Ovary (tissue), 7 donors: ENCODE measurements at regions not wholly inside any gene's neighbourhood (a gene's known extent, or its start where the extent isn't known, plus 50 kb on each side); places are given as distances from the start of the nearest gene placed in this dataset.

Experiments
- DNase-seq, 5 donors: peaks; one replicate each; pipeline ENCODE4 v3.0.0-alpha.2; 2019 to 2020
- H3K27ac ChIP-seq, 2 donors: fragments of 200-600 bp; one replicate each; pipeline versions ENCODE4 v1.5.1 to v1.8.0; 2019 to 2022
- H3K27me3 ChIP-seq: fragments of 200-600 bp; one replicate; pipeline ENCODE4 v1.8.0; 2022
- H3K36me3 ChIP-seq: fragments of 200-600 bp; sonication (generic); one replicate; pipeline ENCODE4 v1.5.1; 2019
- H3K4me1 ChIP-seq: one replicate; pipeline ENCODE4 v1.8.1; 2013; ENCODE audit warnings: mild to moderate bottlenecking, moderate library complexity; ENCODE audit not compliant: insufficient read depth
- H3K4me3 ChIP-seq: fragments of 200-600 bp; sonication (generic); one replicate; pipeline ENCODE4 v1.5.1; 2017
- H3K9me3 ChIP-seq, 2 donors: fragments of 200-600 bp in 1 of 2; sonication (generic) in 1 of 2; one replicate each; pipeline versions ENCODE4 v1.5.1 to v1.8.1; 2013 to 2019; ENCODE audit warnings: mild to moderate bottlenecking in 1 of 2, moderate library complexity in 1 of 2
- CTCF ChIP-seq, 3 donors: fragments of 450-650 bp in 2 of 3; fragments of 200-600 bp in 1 of 3; IDR thresholded peaks; one replicate each; pipeline versions ENCODE4 v1.5.1 to v1.8.0; 2016 to 2022; ENCODE audit warnings: antibody characterized with exemption in 3 of 3, mild to moderate bottlenecking in 1 of 3
- EP300 ChIP-seq: sonication (generic); formaldehyde crosslinking; IDR thresholded peaks from one replicate; pipeline ENCODE4 v1.6.1; 2017; ENCODE audit warnings: antibody characterized with exemption
- POLR2A ChIP-seq: fragments of 450-650 bp; IDR thresholded peaks from one replicate; pipeline ENCODE4 v1.6.1; 2017; ENCODE audit warnings: antibody characterized with exemption, mild to moderate bottlenecking, moderate library complexity
- WGBS, 3 donors: extraction: QIAGEN DNeasy Blood & Tissue Kit in 1 of 3; methylation state at CpG; one replicate each; pipeline versions ENCODE4 v1.1.5 to v1.1.7; 2013 to 2017; 5-methylcytosine and 5-hydroxymethylcytosine counted together
- intact Hi-C, 4 donors: fragments of 100-400 bp; cut with DNase I; formaldehyde crosslinking; loops; one replicate each; pipeline versions ENCODE4 v1.11.0 to v1.15.1; 2022 to 2023
- donor health status: DM: no; HTN: no; CAD: no; lungs with moderate emphysema.
- donor health status: DM: no; HTN: no; CAD: no.
- donor health status: Bipolar disorder and iron deficiency.
- donor health status: DM: no; HTN: no; CAD: no.
- donor health status: DM: yes; HTN: yes; CAD: no.

- Histone ChIP-seq H3K27me3 (no peaks in the 10 kb centered on the region), H3K9me3 (no peaks in the 10 kb centered on the region), H3K27ac (no peak overlapping the region), H3K4me1 (no peaks in the 10 kb centered on the region), H3K36me3 (no peaks in the 10 kb centered on the region), H3K4me3 (no peak overlapping the region)
- intact Hi-C loops: no loop called here
- TF ChIP-seq EP300 (no peak), POLR2A (no peak), CTCF (IDR thresholded peaks at IDR 0.05) (no peak)
- DNase-seq: no peak
- 92 to 95% (median 94%) methylated on average over 16 of the region's 16 CpGs for WGBS, 3 donors
Observed at GRCh38 chr20:48060841-48061720, 275.8 kb upstream of the SULF2 start.

GRCh38 chr20:48058611-48059559, 273.6 kb upstream of the SULF2 start:
- DNase-seq: no peak
- H3K4me1 ChIP-seq: no peaks in the 10 kb centered on the region
- WGBS, 3 donors: 91 to 94% (median 92%) methylated on average over 27 to 31 of the region's 31 CpGs
- no peaks in the 10 kb centered on the region for H3K9me3 ChIP-seq
- no peaks in the 10 kb centered on the region for H3K27me3 ChIP-seq
- H3K36me3 ChIP-seq: no peaks in the 10 kb centered on the region
- no peak overlapping the region for H3K27ac ChIP-seq
- intact Hi-C loops: no loop called here
- no peak overlapping the region for H3K4me3 ChIP-seq
- TF ChIP-seq CTCF (IDR thresholded peaks at IDR 0.05): no peak
- no peak for TF ChIP-seq POLR2A
- TF ChIP-seq EP300: no peak

- WGBS, 3 donors: 80 to 97% (median 93%) methylated on average over 1 of the region's 1 CpG
- no peak for DNase-seq
- Histone ChIP-seq H3K36me3 (no peaks in the 10 kb centered on the region), H3K4me3 (no peak overlapping the region), H3K4me1 (no peaks in the 10 kb centered on the region), H3K9me3 (no peaks in the 10 kb centered on the region), H3K27me3 (no peaks in the 10 kb centered on the region), H3K27ac (no peak overlapping the region)
- no peak for TF ChIP-seq EP300
- TF ChIP-seq POLR2A: no peak
- TF ChIP-seq CTCF (IDR thresholded peaks at IDR 0.05): no peak
- intact Hi-C loops: no loop called here
Observed at GRCh38 chr20:48057739-48058138, 272.5 kb upstream of the SULF2 start.

- WGBS, 3 donors: 68 to 81% (median 73%) methylated on average over 6 of the region's 6 CpGs
- H3K4me1 ChIP-seq: no peaks in the 10 kb centered on the region
- no peak for DNase-seq
- no peak overlapping the region for H3K27ac ChIP-seq
- H3K36me3 ChIP-seq: no peaks in the 10 kb centered on the region
- H3K27me3 ChIP-seq: no peaks in the 10 kb centered on the region
- no peak overlapping the region for H3K4me3 ChIP-seq
- H3K9me3 ChIP-seq: no peaks in the 10 kb centered on the region
- TF ChIP-seq EP300 (no peak), POLR2A (no peak), CTCF (IDR thresholded peaks at IDR 0.05) (no peak)
- intact Hi-C loops: no loop called here
Observed at GRCh38 chr20:48057251-48057650, 272.0 kb upstream of the SULF2 start.
